ENCODE measurements at regions not wholly inside any gene's neighbourhood (a gene's known extent, or its start where the extent isn't known, plus 50 kb on each side); places are given as distances from the start of the nearest gene placed in this dataset.

- no peak for DNase-seq (ENCODE audit: low read depth)
- no peak for TF ChIP-seq CTCF (IDR thresholded peaks at IDR 0.05; ENCODE audit: control insufficient read depth, extremely low read depth, insufficient read depth)
- H3K4me3 ChIP-seq (ENCODE audit: low read depth, low read length), result no peak overlapping the region
Measured at GRCh38 chr2:235146206-235146605, 194.4 kb downstream of the SH3BP4 start.

GRCh38 chr2:235146871-235147565, 195.2 kb downstream of the SH3BP4 start:
- no peak for DNase-seq (ENCODE audit: low read depth)
- TF ChIP-seq CTCF (IDR thresholded peaks at IDR 0.05; ENCODE audit: control insufficient read depth, extremely low read depth, insufficient read depth), result no peak

GRCh38 chr2:235148201-235149170, 196.7 kb downstream of the SH3BP4 start:
- DNase-seq (ENCODE audit: low read depth), result no peak
- TF ChIP-seq CTCF (IDR thresholded peaks at IDR 0.05; ENCODE audit: control insufficient read depth, extremely low read depth, insufficient read depth), result no peak
- no peak overlapping the region for H3K4me3 ChIP-seq (ENCODE audit: low read depth, low read length)

More at GRCh38 chr2:235146871-235147565, 195.2 kb downstream of the SH3BP4 start:
- no peak overlapping the region for H3K4me3 ChIP-seq (ENCODE audit: low read depth, low read length)

- DNase-seq (ENCODE audit: low read depth), result no peak
Measured at GRCh38 chr2:235149240-235149659, 197.4 kb downstream of the SH3BP4 start.

GRCh38 chr2:235149736-235150135, 197.9 kb downstream of the SH3BP4 start:
- no peak overlapping the region for H3K4me3 ChIP-seq (ENCODE audit: low read depth, low read length)
- TF ChIP-seq CTCF (IDR thresholded peaks at IDR 0.05; ENCODE audit: control insufficient read depth, extremely low read depth, insufficient read depth), result no peak
- no peak for DNase-seq (ENCODE audit: low read depth)

More at GRCh38 chr2:235149240-235149659, 197.4 kb downstream of the SH3BP4 start:
- TF ChIP-seq CTCF (IDR thresholded peaks at IDR 0.05; ENCODE audit: control insufficient read depth, extremely low read depth, insufficient read depth), result no peak
- H3K4me3 ChIP-seq (ENCODE audit: low read depth, low read length), result no peak overlapping the region

GRCh38 chr2:235151152-235151551, 199.3 kb downstream of the SH3BP4 start:
- no peak overlapping the region for H3K4me3 ChIP-seq (ENCODE audit: low read depth, low read length)
- TF ChIP-seq CTCF (IDR thresholded peaks at IDR 0.05; ENCODE audit: control insufficient read depth, extremely low read depth, insufficient read depth), result no peak
- no peak for DNase-seq (ENCODE audit: low read depth)

All from LNCaP clone FGC (cell line).